ENCODE measurements at regions not wholly inside any gene's neighbourhood (a gene's known extent, or its start where the extent isn't known, plus 50 kb on each side); places are given as distances from the start of the nearest gene placed in this dataset.

GRCh38 chr6:1257778-1258177 is 54.1 kb upstream of the FOXQ1 start:
- DNase-seq (ENCODE audit: low spot score) = no peak

DNA sequence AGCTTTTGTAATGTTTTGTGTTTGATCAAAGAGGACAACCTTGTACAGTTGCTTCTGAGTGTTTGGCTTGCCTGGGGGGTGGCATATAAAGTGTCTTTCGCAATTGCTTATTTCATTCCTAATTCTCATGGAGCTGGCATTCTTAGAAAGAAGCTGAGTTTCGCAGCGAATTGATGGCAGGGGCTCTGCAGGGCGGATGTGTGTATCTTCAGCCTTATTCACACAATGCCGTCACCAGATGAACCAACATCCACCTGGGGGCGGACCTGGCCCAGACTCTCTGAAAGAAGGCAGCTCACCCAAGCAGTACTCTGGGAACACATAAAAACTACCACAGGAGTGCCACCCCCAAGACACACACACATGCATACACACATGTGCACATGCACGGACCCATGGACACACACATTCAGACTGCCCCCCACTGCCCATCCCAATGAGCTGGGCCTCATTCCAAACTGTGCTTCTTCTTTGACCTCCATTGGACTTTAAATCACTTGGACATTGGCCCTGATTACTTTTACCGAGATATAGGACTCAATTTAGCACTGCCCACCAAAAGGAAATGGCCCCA is 55.4 kb upstream of the FOXQ1 start:
- no peak for DNase-seq (ENCODE audit: low spot score)

DNA sequence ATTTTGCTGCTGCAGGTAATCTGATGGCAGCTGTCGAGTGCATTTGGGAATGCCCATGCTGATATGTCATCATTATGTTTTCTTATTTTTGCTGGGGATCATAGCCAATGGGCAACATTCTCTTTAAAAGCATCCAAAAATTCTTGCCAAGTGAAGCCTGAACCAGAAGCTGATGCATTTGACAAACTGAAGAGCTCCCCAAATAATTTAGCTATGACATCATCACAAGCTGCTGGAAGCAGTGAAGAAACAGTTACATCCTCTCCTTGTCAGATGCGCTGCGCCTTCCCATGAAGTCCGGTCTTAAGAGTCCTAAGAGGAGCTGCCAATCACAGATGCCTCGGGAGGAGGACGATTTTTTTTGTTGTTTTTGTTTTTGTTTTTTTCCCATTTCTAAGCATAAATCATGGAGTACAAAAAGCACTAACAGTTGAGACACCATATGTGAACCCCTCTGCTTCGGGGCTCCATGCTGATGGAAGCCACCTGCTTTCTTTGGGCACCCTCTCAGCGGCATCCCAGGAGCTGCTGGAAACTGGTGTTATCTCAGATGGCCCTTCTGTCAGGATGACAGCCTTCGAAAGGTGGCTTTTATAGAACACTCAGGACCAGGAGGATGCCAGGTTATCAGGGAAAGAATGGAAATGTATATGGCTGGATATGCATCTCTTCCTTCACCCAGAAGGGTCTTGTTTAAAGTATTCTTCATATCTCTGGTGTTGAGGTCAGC is 56.1 kb upstream of the FOXQ1 start:
- no peak for DNase-seq (ENCODE audit: low spot score)

GRCh38 chr6:1254326-1254725 is 57.6 kb upstream of the FOXQ1 start:
- no peak for DNase-seq (ENCODE audit: low spot score)

- DNase-seq (ENCODE audit: low spot score) = no peak
These were observed 58.1 kb upstream of the FOXQ1 start for GRCh38 chr6:1253816-1254215.

- no peak for DNase-seq (ENCODE audit: low spot score)
These were observed 60.4 kb upstream of the FOXQ1 start for GRCh38 chr6:1251198-1252155.

GRCh38 chr6:1250489-1251197 is 61.3 kb upstream of the FOXQ1 start:
- no peak for DNase-seq (ENCODE audit: low spot score)

GRCh38 chr6:1247894-1248293 is 64.0 kb upstream of the FOXQ1 start:
- no peak for DNase-seq (ENCODE audit: low spot score)

DNA sequence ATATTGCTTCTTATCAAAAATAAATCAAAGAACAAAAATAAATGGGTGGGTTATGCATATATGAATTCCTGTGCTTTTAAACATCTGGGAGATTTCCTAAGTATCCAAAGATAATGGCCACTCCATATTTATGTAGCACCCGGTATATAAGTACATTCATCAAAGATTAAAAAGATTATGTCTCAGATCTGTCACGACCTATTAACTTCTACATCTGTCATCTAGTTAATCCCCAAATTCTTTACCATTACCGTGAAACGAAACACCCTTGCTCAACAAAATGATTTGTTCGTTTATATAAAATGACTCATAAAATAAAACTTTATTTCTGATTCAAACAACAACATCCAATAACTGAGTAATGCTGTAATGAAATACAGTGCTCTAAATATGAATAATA is 64.8 kb upstream of the FOXQ1 start:
- no peak for DNase-seq (ENCODE audit: low spot score)

GRCh38 chr6:1244941-1245340 is 67.0 kb upstream of the FOXQ1 start:
- DNase-seq (ENCODE audit: low spot score) = no peak

DNA sequence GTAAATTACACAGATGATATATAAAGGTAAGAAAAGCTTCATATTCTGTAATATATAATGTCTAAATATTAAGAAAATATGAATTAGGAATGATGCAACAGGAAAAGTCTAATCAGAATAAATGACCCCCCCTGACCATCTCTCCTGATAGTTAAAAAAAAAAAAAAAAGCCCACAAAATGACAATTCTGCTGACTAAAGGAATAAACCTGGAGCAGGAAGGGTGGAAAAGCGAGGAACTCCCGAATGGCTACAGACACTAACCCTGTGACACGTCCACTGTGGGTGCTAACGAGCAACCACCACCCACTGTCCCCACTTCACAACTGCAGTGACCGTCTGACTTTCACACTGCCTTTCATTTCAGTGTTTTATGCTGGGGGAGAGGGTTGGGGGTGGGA is 67.6 kb upstream of the FOXQ1 start:
- no peak for DNase-seq (ENCODE audit: low spot score)

GRCh38 chr6:1242446-1242845 is 69.5 kb upstream of the FOXQ1 start:
- DNase-seq (ENCODE audit: low spot score) = no peak

GRCh38 chr6:1242021-1242420 is 69.9 kb upstream of the FOXQ1 start:
- DNase-seq (ENCODE audit: low spot score) = no peak

GRCh38 chr6:1240766-1241318 is 71.1 kb upstream of the FOXQ1 start:
- DNase-seq (ENCODE audit: low spot score) = no peak

DNA sequence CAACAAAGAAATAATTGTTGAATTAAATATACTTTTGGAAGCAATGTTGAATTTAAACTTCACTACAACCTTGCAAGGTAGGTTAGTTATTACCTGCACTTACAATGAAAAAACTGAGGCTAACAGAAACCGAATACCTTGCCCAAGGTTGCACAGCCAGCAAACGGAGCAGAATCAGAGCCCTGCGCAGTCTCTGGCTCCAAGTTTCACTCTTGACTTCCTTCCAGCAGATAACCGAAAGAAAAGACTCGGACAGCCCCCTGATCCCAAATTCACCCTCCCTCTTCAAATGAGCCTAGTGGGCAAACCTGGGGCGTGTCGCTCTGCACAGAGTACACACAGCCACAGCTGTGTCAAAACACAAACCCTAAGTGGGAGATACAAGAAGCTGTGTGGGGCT is 72.1 kb upstream of the FOXQ1 start:
- DNase-seq (ENCODE audit: low spot score) = no peak

DNA sequence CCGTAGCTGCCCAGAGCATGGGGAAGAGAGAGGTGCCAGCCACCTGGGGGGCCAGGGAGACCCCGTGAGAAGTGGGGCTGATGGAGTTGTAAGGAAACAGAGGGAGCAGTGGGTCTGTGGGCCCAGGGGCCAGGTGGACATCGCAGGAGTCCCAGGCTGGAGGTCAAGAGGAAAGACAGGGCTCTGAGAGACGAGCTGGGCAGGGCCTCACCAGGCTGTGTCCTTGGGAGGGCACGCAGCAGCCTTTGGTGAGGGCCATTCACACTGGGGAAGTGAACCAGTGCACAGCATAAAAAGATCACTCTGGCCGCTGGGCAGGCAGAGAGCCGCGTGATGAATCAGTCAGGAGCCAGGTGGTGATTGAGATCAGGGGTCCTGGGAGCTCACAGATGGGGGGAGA is 73.9 kb upstream of the FOXQ1 start:
- no peak for DNase-seq (ENCODE audit: low spot score)

DNA sequence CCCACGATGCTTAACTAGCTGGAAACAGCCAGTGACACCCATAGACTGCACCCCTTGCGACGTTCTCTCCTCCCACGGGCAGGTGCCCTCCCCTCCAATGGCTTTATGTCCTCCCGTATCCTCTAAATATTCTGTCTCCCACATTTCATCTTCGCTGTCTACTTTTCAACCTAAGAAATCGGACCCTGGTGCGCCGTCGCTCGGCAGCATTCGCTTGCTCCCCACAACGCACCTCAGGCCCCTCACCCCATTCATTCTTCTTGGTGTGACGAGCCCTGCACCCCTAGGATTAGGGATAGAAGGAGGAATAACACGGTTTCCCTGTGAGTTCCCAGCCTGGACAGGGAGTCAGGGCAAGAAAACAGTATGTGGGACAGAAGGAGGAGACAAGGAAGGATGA is 74.3 kb upstream of the FOXQ1 start:
- no peak for DNase-seq (ENCODE audit: low spot score)

GRCh38 chr6:1235825-1236224 is 76.1 kb upstream of the FOXQ1 start:
- no peak for DNase-seq (ENCODE audit: low spot score)

- no peak for DNase-seq (ENCODE audit: low spot score)
These were observed 78.0 kb upstream of the FOXQ1 start for GRCh38 chr6:1233924-1234323.

GRCh38 chr6:1232578-1232977 is 79.3 kb upstream of the FOXQ1 start:
- no peak for DNase-seq (ENCODE audit: low spot score)

GRCh38 chr6:1231941-1232340 is 80.0 kb upstream of the FOXQ1 start:
- no peak for DNase-seq (ENCODE audit: low spot score)
